HUES48 (cell line): ENCODE measurements at regions not wholly inside any gene's neighbourhood (a gene's known extent, or its start where the extent isn't known, plus 50 kb on each side); places are given as distances from the start of the nearest gene placed in this dataset.

Source experiments
- H3K27ac ChIP-seq: one replicate; pipeline ENCODE4 v1.7.0; 2013; ENCODE audit warnings: low read depth, low read length, inconsistent platforms
- H3K27me3 ChIP-seq: 2 replicates; pipeline ENCODE4 v1.6.1; 2013; ENCODE audit warnings: mild to moderate bottlenecking, low read length; ENCODE audit not compliant: control insufficient read depth, insufficient read depth
- H3K36me3 ChIP-seq: 2 replicates; pipeline ENCODE4 v1.6.1; 2013; ENCODE audit warnings: low read length; ENCODE audit not compliant: control insufficient read depth, insufficient read depth
- H3K4me1 ChIP-seq: 2 replicates; pipeline ENCODE4 v1.6.1; 2013; ENCODE audit warnings: mild to moderate bottlenecking, low read length; ENCODE audit not compliant: control insufficient read depth, insufficient read depth
- H3K4me3 ChIP-seq: 2 replicates; pipeline ENCODE4 v1.5.1; 2013; ENCODE audit warnings: mild to moderate bottlenecking, low read depth, low read length
- H3K9ac ChIP-seq: 2 replicates; pipeline ENCODE4 v1.6.1; 2013; ENCODE audit warnings: mild to moderate bottlenecking, low read depth, low read length, moderate library complexity
- H3K9me3 ChIP-seq: 2 replicates; pipeline ENCODE4 v1.6.1; 2013; ENCODE audit warnings: low read length; ENCODE audit not compliant: control insufficient read depth, insufficient read depth

DNA sequence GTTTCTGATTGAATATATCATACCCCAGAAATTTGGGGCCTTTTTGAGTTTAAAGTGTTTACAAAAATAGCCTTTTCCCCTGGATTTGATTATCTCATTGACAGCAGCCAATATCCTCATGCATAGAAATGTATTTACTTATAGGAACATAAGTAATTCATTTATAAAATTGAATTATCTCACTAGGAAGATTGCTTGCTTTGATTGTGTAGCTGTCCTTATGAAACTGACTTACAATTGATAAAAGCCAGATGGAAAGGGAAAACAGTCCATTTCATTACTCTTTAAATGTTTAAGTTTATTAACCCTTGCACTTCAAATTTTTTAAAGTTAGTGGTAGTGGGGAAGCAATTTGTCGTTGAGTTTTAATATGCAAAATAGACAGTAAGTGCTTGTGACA is 310.2 kb upstream of the TBX22 start:
- Histone ChIP-seq H3K9me3 (peaks cover 25% of the 10 kb centered on the region), H3K27me3 (no peaks in the 10 kb centered on the region), H3K27ac (no peak overlapping the region), H3K4me3 (no peak overlapping the region), H3K9ac (no peak overlapping the region), H3K4me1 (no peaks in the 10 kb centered on the region), H3K36me3 (no peaks in the 10 kb centered on the region)

DNA sequence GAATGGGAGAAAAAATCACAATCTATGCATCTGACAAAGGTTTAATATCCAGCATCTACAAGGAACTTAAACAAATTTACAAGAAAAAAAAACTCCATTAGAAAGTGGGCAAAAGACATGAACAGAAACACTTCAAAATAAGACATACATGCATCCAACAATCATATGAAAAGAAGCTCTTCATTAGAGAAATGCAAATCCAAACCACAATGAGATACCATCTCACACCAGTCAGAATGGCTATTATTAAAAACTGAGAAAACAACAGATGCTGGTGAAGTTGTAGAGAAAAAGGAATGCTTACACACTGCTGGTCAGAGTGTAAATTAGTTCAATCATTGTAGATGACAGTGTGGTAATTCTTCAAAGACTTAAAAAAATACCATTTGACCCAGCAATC is 306.0 kb upstream of the TBX22 start:
- Histone ChIP-seq H3K4me3 (no peak overlapping the region), H3K27ac (no peak overlapping the region), H3K9ac (no peak overlapping the region)

DNA sequence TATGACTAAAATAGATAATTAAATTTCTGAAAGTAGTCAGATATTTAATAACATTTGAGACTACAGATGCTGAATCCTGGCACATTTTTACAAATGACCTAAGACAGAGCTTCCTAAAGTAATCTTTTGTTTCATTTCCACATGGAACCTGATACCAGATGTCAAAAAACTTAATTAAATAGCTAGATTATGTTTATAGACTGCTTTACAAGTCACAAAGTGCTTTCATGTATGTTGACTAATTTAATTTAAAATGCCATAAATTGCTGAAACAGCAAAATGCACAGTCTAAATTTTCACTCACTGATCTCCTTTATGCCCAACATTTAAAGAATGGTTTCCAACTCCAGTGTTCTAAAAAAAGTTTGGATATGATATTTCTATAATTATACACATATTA is 299.1 kb upstream of the TBX22 start:
- Histone ChIP-seq H3K4me1 (no peaks in the 10 kb centered on the region), H3K36me3 (no peaks in the 10 kb centered on the region), H3K4me3 (no peak overlapping the region), H3K9ac (no peak overlapping the region), H3K27me3 (no peaks in the 10 kb centered on the region), H3K27ac (no peak overlapping the region), H3K9me3 (peaks cover 38% of the 10 kb centered on the region)

More for the DNA sequence above, 306.0 kb upstream of the TBX22 start:
- Histone ChIP-seq H3K36me3 (no peaks in the 10 kb centered on the region), H3K27me3 (no peaks in the 10 kb centered on the region), H3K9me3 (peaks cover 30% of the 10 kb centered on the region), H3K4me1 (no peaks in the 10 kb centered on the region)

DNA sequence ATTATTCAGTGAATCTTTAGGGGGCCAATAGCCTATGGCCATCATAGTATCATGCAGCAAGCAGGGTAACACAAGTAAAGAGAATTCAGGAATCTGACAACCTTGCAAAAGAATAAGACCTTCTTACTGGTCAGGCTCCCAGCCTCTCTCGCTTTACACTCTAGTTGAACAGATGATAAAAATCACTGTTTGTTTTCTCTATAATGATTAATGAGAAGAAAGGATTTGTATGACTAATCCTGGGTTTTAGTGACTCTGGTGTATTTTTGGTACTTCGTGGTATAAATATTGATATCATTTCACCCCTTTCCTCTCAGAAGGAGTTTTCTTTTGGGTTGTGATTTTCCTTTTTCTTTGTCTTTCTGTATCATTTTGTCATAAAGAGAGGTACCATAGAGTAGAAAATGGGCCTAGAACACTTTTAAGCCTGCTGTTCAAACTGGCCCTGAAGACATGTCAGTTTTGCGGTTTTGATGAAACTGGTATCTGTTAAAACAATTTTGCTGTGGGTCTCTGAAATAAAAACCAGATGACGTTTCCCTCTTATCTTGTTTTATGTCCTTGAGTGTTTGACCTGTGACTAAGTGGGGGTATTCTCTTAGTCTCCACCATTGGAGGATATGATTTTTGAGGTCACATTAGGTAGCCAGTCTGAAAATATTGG is 294.9 kb upstream of the TBX22 start:
- Histone ChIP-seq H3K4me3 (no peak overlapping the region), H3K27ac (no peak overlapping the region), H3K36me3 (no peaks in the 10 kb centered on the region), H3K27me3 (no peaks in the 10 kb centered on the region), H3K9ac (no peak overlapping the region), H3K9me3 (peaks cover 38% of the 10 kb centered on the region), H3K4me1 (no peaks in the 10 kb centered on the region)

DNA sequence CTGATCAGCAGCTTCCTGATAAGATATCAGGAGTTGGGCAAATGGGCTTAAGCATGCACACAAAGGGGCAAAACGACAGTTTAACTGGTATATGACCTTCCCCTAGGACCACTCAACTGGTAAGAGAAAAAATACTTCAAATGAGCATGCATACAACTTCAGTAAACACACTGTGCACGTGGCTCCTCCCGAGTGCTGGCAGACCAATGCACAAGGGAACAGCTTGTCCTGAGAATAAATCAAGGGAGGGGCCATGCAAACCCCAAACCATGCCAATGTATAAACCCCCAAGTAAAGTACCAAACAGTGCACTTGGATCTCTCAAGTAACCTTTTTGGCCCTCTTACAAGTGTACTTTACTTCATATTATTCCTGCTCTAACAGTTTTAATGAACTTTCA is 293.3 kb upstream of the TBX22 start:
- Histone ChIP-seq H3K36me3 (no peaks in the 10 kb centered on the region), H3K9me3 (peaks cover 44% of the 10 kb centered on the region), H3K27me3 (no peaks in the 10 kb centered on the region)

DNA sequence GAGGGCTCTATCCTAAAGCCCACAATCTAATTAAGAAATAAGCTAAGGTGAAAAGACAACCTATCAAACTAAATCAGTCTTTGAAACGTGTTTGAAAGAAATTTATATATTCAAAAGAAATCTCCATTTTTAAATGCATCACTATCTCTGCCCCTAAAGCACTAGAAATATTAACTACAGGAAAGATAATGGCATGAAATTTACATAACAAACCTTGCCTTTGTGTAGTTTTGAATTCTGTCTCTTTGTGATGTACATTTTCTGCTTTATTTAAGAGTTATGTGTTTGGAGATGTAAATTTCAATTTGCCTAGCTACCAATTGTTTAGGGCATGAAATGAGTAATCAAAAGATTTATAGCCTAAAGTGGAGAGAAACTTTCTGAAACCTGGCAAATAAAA is 286.1 kb upstream of the TBX22 start:
- peak overlapping the region; percentile 78 for H3K27ac ChIP-seq
- no peaks in the 10 kb centered on the region for H3K36me3 ChIP-seq
- H3K9me3 ChIP-seq, result peaks cover 54% of the 10 kb centered on the region
- H3K27me3 ChIP-seq, result no peaks in the 10 kb centered on the region
- no peak overlapping the region for H3K9ac ChIP-seq
- H3K4me3 ChIP-seq, result no peak overlapping the region
- peaks cover 14% of the 10 kb centered on the region; the same call in 1 of the 2 replicates for H3K4me1 ChIP-seq

More for the DNA sequence above, 293.3 kb upstream of the TBX22 start:
- Histone ChIP-seq H3K4me1 (no peaks in the 10 kb centered on the region), H3K4me3 (no peak overlapping the region), H3K27ac (no peak overlapping the region), H3K9ac (no peak overlapping the region)
